Muscle of leg (tissue), 3 donors: ENCODE measurements at regions not wholly inside any gene's neighbourhood (a gene's known extent, or its start where the extent isn't known, plus 50 kb on each side); places are given as distances from the start of the nearest gene placed in this dataset.
"Not testable (repeated sequence)": the region's sequence is repeated elsewhere in the genome, so short reads cannot be mapped to it uniquely, and the experiment has no call there.

Experiments
- DNase-seq: peaks from one replicate; pipeline ENCODE4 v3.0.0; 2013
- H3K27ac ChIP-seq: one replicate; pipeline ENCODE4 v1.5.1; 2013; ENCODE audit warnings: mild to moderate bottlenecking, low read length, control low read depth
- H3K27me3 ChIP-seq: one replicate; pipeline ENCODE4 v1.6.1; 2013; ENCODE audit warnings: low read length; ENCODE audit not compliant: control insufficient read depth, insufficient read depth
- H3K36me3 ChIP-seq: one replicate; pipeline ENCODE4 v1.6.1; 2013; ENCODE audit warnings: low read length; ENCODE audit not compliant: control insufficient read depth, insufficient read depth
- H3K4me1 ChIP-seq: one replicate; pipeline ENCODE4 v1.6.1; 2013; ENCODE audit warnings: low read length; ENCODE audit not compliant: control insufficient read depth, insufficient read depth
- H3K4me3 ChIP-seq: one replicate; pipeline ENCODE4 v1.5.1; 2013; ENCODE audit warnings: low read length, control low read depth
- H3K9me3 ChIP-seq: replicated peaks from 2 replicates; pipeline ENCODE4 v1.6.1; 2013; ENCODE audit warnings: low read depth, low read length; ENCODE audit not compliant: control insufficient read depth
- WGBS: methylation state at CpG from one replicate; pipeline ENCODE4 v1.1.5; 2013; ENCODE audit warnings: missing lambda C conversion rate; ENCODE audit not compliant: insufficient coverage; 5-methylcytosine and 5-hydroxymethylcytosine counted together

DNA sequence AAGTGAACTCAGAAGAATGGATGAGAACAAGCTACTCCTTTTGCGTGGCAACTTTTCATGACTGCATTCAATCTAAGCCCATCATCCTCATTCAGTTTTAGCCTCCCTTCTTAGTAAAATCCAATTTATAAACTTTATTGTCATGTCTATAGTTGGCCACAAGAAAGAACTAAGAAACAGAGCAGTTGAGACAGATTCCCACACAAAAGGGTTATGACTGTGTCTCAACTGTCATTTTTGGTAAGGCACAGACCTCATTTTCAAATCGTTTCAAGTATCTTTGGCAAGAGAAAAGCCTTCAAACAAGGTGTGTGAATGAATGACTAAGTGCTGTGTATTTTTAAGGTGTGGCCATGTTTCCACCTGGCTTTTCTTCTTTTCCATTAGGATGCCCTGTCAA lies 84.2 kb upstream of the CREB5 start:
- no peak for DNase-seq
- WGBS: 60% methylated on average over 1 of the region's 2 CpGs
- Histone ChIP-seq H3K27me3 (no peaks in the 10 kb centered on the region), H3K9me3 (no peaks in the 10 kb centered on the region), H3K36me3 (no peaks in the 10 kb centered on the region), H3K4me1 (peaks cover 8% of the 10 kb centered on the region), H3K27ac (no peak overlapping the region), H3K4me3 (no peak overlapping the region)

DNA sequence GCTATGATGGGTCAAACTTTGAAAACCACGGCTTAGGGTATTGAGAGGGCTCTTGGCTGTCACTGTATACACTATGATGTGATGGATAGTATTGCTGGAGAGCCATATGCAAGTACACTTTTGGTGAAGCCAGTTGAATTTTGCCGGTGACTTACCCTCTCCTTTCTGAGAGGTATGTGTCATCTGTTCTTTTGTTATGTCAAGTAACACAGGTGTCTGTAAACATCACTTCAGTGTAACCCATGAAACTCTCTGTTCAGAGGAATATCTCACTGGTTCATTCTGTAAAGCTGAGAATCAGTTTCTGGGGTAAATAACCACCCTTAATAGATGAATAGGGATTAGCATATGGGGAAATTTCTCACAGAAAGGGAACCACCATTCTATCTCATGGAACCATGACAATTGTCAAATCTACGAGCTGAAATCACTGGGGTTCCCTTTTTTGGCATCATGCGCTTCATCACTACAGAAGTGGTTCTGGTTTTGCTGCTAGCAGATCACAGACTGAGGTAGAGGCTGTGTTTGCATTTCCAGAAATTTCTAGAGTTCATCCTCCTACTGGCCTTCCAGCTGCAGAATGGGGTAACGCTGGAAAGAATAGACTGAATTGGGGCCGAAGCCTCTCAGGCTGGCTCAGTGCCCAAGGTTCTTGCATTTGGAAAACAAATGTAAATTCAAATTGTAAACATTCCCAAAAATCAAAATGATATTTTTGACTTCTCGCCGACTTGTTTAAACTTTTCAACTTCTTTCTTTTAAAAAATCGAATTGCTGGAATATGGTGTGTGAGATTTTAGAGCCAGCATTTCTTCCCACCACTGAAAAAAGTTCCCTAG lies 83.3 kb upstream of the CREB5 start:
- Histone ChIP-seq H3K27ac (peak overlapping the region; percentile 54), H3K4me3 (no peak overlapping the region), H3K27me3 (no peaks in the 10 kb centered on the region), H3K36me3 (no peaks in the 10 kb centered on the region), H3K4me1 (peaks cover 8% of the 10 kb centered on the region), H3K9me3 (no peaks in the 10 kb centered on the region)
- 86% methylated on average over 1 of the region's 9 CpGs for WGBS
- DNase-seq: peak; percentile 65

DNA sequence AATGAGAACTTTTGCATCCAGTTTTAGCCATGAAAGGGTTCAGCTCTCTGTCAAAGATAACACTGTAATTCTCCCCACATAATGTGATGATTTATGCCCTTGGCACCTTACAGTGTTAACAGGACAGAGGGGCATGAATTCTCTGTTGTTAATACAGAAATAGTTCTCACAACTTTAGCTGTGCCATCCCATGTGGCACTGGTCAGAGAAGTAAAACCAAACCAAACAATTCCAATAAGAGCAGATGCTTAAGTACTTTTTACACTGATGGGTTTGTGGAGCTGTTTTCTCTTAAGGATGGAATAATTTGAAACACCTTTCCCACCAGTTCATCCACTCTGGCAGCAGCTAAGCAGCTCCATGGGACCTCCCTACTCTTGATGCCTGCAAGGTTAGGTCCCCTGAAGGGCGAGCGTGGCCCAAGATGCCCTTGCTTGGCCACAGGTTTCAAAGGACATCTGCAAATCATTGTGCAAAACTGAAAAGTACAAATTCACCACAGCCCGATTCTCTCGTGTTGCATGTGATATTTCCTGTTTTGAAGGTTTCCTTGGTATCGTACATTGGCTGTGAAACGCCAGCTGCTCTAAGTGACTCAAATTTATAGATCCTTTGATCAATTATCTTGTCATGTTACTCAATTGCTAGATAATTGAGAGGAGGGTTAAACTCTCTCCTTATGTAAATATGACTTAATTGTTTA lies 82.5 kb upstream of the CREB5 start:
- H3K27me3 ChIP-seq: no peaks in the 10 kb centered on the region
- DNase-seq: peak; percentile 74
- H3K4me3 ChIP-seq: no peak overlapping the region
- peak overlapping the region; percentile 54 for H3K27ac ChIP-seq
- no peaks in the 10 kb centered on the region for H3K9me3 ChIP-seq
- peaks cover 8% of the 10 kb centered on the region for H3K4me1 ChIP-seq
- 38% methylated on average over 2 of the region's 6 CpGs for WGBS
- no peaks in the 10 kb centered on the region for H3K36me3 ChIP-seq

DNA sequence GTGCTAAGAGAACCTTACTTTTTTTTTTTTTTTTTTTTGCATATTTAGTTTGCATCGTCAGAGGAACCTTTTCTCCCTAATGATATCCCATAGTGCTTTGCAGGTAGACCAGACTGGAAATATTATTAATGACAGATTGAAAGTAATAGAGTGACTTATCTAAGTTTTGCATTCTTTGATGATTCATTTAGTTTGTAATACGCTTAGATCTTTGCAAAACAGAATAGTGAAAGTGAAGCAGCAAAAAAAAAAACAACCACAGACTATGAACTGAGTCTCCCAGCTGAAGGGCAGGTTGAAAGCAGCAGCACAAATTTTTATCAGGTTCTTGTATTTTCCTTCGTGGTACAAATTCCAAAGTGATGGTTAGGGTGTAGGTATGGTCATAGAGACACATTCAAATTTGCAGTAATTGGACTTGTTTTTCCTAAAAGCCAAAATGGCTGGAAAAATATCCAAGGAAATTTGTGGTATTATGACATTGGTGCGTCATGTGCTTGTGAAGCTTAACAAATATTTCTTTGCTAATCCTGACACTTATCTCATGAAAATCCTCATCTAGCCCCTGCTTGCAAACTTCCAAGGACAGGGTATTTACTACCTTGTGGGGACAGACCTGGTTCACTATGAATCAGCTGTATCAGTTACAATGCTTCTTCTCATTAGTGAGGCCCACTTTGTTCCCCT lies 81.8 kb upstream of the CREB5 start:
- H3K36me3 ChIP-seq: no peaks in the 10 kb centered on the region
- no peaks in the 10 kb centered on the region for H3K27me3 ChIP-seq
- DNase-seq: no peak
- H3K4me3 ChIP-seq: no peak overlapping the region
- H3K27ac ChIP-seq: no peak overlapping the region
- no CpG with 5 or more reads among the region's 4 CpGs for WGBS
- peaks cover 8% of the 10 kb centered on the region for H3K4me1 ChIP-seq
- H3K9me3 ChIP-seq: no peaks in the 10 kb centered on the region

DNA sequence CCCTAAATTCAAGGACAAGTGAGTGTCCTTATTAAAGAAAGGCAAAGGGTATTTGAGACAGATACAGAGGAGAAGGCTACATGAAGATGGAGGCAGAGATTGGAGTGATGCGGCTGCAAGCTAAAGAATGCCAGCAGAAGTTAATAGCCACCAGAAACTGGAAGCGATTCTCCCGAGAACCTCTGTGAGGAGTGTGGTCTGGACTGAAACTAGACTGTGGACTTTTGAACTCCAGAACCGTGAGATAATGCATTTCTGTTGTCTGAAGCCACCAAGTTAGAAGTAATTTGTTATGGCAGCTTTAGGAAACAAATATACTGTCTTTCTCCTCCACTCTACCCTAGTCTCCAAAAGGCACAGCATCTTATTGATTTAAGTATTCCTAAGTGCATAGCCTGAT lies 80.3 kb upstream of the CREB5 start:
- H3K9me3 ChIP-seq: no peaks in the 10 kb centered on the region
- H3K4me3 ChIP-seq: no peak overlapping the region
- no peak for DNase-seq
- 93% methylated on average over 3 of the region's 4 CpGs for WGBS
- H3K36me3 ChIP-seq: no peaks in the 10 kb centered on the region
- H3K27ac ChIP-seq: no peak overlapping the region
- H3K4me1 ChIP-seq: peaks cover 8% of the 10 kb centered on the region
- no peaks in the 10 kb centered on the region for H3K27me3 ChIP-seq

DNA sequence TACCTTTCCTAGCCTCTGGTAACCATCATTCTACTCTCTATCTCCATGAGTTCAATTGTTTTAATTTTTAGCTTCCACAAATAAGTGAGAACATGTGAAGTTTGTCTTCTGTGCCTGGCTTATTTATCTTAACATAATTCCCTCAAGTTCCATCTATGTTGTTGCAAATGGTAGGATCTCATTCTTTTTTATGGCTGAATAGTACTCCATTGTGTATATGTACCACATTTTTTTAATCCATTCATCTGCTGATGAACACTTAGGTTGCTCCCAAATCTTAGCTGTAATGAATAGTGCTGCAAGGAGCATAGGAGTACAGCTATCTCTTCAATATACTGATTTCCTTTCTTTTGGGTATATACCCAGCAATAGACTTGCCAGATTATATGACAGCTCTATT lies 78.8 kb upstream of the CREB5 start:
- not testable (repeated sequence) for H3K9me3 ChIP-seq, H3K27me3 ChIP-seq, H3K36me3 ChIP-seq, DNase-seq, H3K4me3 ChIP-seq, H3K27ac ChIP-seq, H3K4me1 ChIP-seq

DNA sequence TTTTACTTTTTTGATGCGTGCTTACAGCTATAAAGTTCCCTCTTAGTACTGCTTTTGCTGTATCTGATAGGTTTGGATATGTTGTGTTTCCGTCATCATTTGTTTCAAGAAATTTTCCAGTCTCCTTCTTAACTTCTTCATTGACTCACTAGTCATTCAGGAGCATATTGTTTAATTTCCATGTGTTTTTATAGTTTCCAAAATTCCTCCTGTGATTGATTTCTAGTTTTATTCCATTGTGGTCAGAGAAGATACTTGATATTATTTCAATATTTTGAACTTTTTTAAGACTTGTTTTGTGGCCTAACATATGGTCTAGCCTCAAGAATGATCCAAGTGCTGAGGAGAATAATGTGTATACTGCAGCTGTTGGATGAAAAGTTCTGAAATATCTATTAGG lies 75.5 kb upstream of the CREB5 start:
- H3K27ac ChIP-seq: no peak overlapping the region
- no peak for DNase-seq
- WGBS: no CpG with 5 or more reads among the region's 2 CpGs
- no peaks in the 10 kb centered on the region for H3K27me3 ChIP-seq
- no peaks in the 10 kb centered on the region for H3K4me1 ChIP-seq
- H3K9me3 ChIP-seq: no peaks in the 10 kb centered on the region
- H3K4me3 ChIP-seq: no peak overlapping the region
- H3K36me3 ChIP-seq: no peaks in the 10 kb centered on the region

DNA sequence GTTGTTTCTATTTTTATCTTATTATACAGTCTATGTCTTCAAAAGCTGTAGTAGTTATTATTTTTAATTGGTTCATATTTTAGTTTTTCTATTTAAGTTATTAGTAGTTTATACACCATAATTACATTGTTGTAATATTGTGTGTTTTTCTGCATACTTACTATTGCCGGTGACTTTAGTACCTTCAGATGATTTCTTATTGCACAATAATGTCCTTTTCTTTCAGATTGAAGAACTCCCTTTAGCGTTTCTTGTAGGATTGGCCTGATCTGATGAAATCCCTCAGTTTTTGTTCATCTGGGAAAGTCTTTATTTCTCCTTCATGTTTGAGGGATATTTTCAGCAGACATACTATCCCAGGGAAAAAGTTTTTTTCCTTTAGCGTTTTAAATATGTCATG lies 74.3 kb upstream of the CREB5 start:
- Histone ChIP-seq H3K36me3 (no peaks in the 10 kb centered on the region), H3K27me3 (no peaks in the 10 kb centered on the region), H3K27ac (no peak overlapping the region), H3K9me3 (no peaks in the 10 kb centered on the region), H3K4me3 (no peak overlapping the region), H3K4me1 (no peaks in the 10 kb centered on the region)
- DNase-seq: peak; percentile 27
- no CpG with 5 or more reads among the region's 3 CpGs for WGBS

DNA sequence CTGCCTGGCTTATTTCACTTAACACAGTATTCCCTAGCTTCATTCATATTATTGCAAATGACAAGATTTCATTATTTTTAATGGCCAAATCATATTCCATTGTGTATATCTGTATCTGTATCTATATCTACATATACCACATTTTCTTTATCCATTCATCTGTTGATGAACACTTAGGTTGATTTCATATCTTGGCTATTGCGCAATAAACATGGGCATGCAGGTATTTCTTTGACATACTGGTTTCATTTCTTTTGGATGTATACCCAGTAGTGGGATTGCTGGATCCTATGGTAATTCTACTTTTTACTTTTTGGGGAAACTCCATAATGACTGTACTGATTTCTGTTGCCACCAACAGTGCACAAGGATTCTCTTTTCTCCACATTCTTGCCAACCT lies 68.9 kb upstream of the CREB5 start:
- DNase-seq: no peak
- no CpG with 5 or more reads among the region's 1 CpG for WGBS
- H3K4me1 ChIP-seq: peaks cover 18% of the 10 kb centered on the region
- H3K27ac ChIP-seq: no peak overlapping the region
- H3K27me3 ChIP-seq: no peaks in the 10 kb centered on the region
- H3K4me3 ChIP-seq: no peak overlapping the region
- H3K36me3 ChIP-seq: no peaks in the 10 kb centered on the region
- H3K9me3 ChIP-seq: no peaks in the 10 kb centered on the region

DNA sequence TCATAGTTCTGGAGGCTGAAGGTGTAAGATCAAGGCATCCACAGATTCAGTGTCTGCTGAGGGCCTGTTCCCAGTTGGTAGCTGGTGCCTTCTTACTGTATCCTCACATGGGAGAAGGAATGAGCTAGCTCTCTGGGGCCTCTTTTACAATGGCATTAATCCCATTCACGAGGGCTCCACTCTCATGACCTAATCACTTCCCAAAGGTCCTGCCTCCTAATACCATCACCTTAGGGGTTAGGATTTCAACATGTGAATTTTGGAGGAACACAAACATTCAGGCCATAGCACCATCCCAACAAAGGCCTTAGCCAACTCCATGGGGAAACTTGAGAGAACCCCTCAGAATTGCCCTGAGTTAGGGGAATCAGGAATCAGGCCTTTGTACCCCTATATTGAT lies 66.1 kb upstream of the CREB5 start:
- H3K4me1 ChIP-seq: peaks cover 23% of the 10 kb centered on the region
- no CpG with 5 or more reads among the region's 1 CpG for WGBS
- no peaks in the 10 kb centered on the region for H3K27me3 ChIP-seq
- H3K36me3 ChIP-seq: no peaks in the 10 kb centered on the region
- peak overlapping the region; percentile 81 for H3K27ac ChIP-seq
- no peak overlapping the region for H3K4me3 ChIP-seq
- no peaks in the 10 kb centered on the region for H3K9me3 ChIP-seq
- no peak for DNase-seq
